ENCODE measurements at regions not wholly inside any gene's neighbourhood (a gene's known extent, or its start where the extent isn't known, plus 50 kb on each side); places are given as distances from the start of the nearest gene placed in this dataset.

DNA sequence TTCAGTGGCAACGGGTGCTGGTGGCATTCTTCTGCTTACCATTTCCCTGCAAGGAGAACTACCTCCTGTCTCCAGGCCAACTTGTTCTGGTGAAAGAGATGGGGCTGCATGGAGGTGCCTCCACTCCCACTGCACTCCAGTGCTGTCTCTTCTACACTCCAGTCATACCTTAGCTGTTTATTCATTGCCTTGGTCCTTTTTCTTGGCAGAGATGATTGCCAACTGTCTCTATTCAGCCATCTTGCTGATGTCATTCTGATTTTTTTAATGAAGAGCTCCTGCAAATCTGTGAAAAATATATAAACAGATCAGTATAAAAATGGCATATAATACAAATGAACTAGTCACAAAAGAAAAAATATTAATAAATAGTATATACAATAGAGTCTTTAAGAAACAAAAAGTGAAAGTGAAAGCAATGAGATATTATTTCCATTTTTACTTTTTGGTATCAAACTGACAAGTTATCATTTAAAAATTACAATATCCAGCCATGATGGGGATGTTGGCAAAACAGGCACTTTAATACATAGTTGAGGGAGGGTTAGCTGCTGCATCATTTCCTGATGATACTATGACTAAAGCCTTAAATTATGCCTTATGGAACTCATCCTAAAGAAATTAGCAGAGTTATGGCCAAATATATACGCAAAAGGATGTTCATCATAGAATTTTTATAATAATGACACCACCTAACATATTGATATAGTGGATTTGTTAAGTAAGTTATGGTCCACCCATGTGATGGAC, 109.4 kb downstream of the CARTPT start:
- no peak for DNase-seq
- no peak for TF ChIP-seq POLR2AphosphoS5 (IDR thresholded peaks at IDR 0.05)
- Histone ChIP-seq H3K27me3 (no peaks in the 10 kb centered on the region), H3K27ac (no peak overlapping the region), H3K36me3 (no peaks in the 10 kb centered on the region), H3K4me1 (peaks cover 0 to 26% (median 15%) of the 10 kb centered on the region in 4 donors), H3K4me3 (no peak overlapping the region), H3K9me3 (peaks cover 0 to 5% (median 2%) of the 10 kb centered on the region in 4 donors)
- intact Hi-C loops (cut with DNase I): no loop called here
- WGBS, 2 donors: 92 to 97% methylated on average over 2 of the region's 2 CpGs

DNA sequence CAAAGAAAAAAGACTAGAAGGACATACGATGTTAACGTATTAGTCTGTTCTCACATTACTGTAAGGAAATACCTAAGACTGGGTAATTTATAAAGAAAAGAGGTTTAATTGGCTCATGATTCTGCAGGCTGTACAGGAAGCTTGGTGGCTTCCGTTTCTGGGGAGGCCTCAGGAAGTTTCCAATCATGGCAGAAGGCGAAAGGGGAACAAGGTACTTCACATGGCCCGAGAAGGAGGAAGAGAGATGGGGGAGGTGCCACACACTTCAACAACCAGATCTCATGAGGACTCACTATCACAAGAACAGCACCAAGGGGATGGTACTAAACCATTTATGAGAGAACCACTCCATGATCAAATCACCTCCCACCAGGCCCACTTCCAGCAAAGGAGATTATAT, 110.1 kb downstream of the CARTPT start:
- Histone ChIP-seq H3K36me3 (no peaks in the 10 kb centered on the region), H3K27ac (no peak overlapping the region), H3K9me3 (peaks cover 0 to 5% (median 2%) of the 10 kb centered on the region in 4 donors), H3K4me3 (no peak overlapping the region), H3K27me3 (no peaks in the 10 kb centered on the region), H3K4me1 (peaks cover 0 to 26% (median 15%) of the 10 kb centered on the region in 4 donors)
- TF ChIP-seq, protein P1, sequence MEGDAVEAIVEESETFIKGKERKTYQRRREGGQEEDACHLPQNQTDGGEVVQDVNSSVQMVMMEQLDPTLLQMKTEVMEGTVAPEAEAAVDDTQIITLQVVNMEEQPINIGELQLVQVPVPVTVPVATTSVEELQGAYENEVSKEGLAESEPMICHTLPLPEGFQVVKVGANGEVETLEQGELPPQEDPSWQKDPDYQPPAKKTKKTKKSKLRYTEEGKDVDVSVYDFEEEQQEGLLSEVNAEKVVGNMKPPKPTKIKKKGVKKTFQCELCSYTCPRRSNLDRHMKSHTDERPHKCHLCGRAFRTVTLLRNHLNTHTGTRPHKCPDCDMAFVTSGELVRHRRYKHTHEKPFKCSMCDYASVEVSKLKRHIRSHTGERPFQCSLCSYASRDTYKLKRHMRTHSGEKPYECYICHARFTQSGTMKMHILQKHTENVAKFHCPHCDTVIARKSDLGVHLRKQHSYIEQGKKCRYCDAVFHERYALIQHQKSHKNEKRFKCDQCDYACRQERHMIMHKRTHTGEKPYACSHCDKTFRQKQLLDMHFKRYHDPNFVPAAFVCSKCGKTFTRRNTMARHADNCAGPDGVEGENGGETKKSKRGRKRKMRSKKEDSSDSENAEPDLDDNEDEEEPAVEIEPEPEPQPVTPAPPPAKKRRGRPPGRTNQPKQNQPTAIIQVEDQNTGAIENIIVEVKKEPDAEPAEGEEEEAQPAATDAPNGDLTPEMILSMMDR (IDR thresholded peaks at IDR 0.05): no peak
- TF ChIP-seq EP300 (IDR thresholded peaks at IDR 0.05): no peak
- no peak for TF ChIP-seq POLR2A (IDR thresholded peaks at IDR 0.05)
- no peak for TF ChIP-seq POLR2AphosphoS5 (IDR thresholded peaks at IDR 0.05)
- 68 to 91% methylated on average over 5 of the region's 5 CpGs for WGBS, 2 donors
- no peak for DNase-seq
- intact Hi-C loops (cut with DNase I): no loop called here

DNA sequence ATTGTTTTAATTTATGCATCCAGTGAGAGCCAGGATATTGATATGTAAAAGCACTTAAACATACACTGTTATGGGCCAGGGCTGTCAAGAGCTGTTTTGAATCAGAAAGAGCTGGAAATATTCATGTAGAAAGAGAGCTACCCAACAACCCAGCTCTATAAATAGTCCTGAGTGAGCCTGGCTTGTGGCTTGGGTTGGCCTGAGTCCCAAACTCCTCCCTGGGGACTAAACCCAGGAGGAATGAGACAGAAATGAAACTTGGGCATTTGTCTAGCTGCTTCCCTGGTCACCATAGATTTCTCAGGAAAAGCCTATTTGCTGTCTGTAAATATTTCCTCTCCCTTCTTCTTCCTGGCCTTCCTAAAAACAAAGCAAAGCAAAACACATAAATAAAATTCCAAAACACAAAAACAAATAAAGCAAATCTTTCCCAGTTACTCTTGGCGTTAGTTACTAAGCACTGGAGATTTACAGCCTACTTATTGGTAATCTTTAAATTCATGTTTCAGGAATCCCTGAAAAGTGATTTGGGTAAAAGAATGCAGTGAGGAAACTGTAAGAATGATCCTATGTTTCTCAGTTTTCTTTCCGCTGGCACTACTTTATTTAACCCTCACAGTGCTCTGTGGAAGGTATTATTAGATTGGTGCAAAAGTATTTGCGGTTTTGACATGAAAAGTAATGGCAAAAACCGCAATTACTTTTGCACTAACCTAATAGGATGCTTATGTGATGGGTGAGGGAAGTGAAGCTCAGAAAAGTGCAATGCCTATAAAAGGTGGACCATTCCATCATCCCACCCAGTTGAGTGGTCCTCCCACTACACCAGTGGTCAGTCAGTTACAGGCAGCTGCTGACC, 111.8 kb downstream of the CARTPT start:
- Histone ChIP-seq H3K27me3 (no peaks in the 10 kb centered on the region), H3K27ac (peak overlapping the region in 3 of 4 donors; percentile 41 to 78 (median 75)), H3K4me1 (peaks cover 0 to 26% (median 15%) of the 10 kb centered on the region in 4 donors), H3K4me3 (no peak overlapping the region), H3K36me3 (no peaks in the 10 kb centered on the region), H3K9me3 (peaks cover 0 to 5% (median 2%) of the 10 kb centered on the region in 4 donors)
- TF ChIP-seq POLR2A (IDR thresholded peaks at IDR 0.05): no peak
- TF ChIP-seq, protein P1 (IDR thresholded peaks at IDR 0.05): no peak
- no peak for TF ChIP-seq EP300 (IDR thresholded peaks at IDR 0.05)
- TF ChIP-seq POLR2AphosphoS5 (IDR thresholded peaks at IDR 0.05): peak in 2 of 4 donors; percentile 23
- intact Hi-C loops (cut with DNase I): no loop called here
- 70 to 76% methylated on average over 4 of the region's 4 CpGs for WGBS, 2 donors
- DNase-seq: peak; percentile 79

DNA sequence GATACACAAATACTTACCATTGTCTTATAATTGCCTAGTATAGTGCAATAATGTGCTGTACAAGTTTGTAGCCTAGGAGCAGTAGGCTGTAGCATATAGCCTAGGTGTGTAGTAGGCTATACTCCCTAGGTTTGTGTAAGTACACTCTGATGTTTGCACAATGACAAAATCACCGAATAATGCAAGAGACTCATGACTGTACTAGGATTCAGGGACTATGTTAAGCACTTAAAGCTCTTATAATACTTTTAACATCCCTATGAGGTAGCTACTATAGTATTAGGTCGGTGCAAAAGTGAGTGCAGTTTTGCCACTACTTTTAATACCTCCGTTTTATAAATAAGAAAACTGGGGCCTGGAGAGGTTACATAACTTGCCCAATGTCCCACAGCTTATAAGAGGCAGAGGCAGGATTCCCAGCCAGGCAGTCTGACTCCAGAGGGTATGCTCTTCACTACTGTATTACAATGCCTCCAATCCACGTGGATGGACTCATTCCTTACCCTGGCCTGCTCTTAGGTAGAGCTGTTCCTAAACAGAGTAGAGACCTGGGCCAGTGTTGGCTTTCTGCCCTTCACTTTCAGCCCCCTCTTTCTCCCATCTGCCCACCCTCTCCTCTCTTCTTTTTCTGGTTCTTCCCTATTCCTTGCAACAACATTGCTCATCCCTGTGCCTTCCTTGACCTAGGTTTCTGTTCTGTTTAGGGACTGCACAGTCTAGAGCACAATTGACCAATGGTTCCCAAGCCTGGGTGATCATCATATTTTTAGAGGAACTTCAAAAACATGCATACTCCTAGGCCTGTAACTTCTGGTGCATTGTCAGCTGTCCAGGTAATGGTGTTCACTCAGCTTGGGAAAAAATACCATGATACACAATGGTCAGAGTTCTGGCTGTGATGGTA, 114.0 kb downstream of the CARTPT start:
- 69 to 86% methylated on average over 4 of the region's 4 CpGs for WGBS, 2 donors
- H3K27ac ChIP-seq: no peak overlapping the region

More for the DNA sequence above, 114.0 kb downstream of the CARTPT start:
- peaks cover 0 to 2% (median 0%) of the 10 kb centered on the region in 4 donors for H3K9me3 ChIP-seq
- H3K4me3 ChIP-seq: no peak overlapping the region
- no peaks in the 10 kb centered on the region for H3K36me3 ChIP-seq
- no peak for DNase-seq
- peaks cover 0 to 23% (median 15%) of the 10 kb centered on the region in 4 donors for H3K4me1 ChIP-seq
- no peaks in the 10 kb centered on the region for H3K27me3 ChIP-seq
- TF ChIP-seq EP300 (IDR thresholded peaks at IDR 0.05) (no peak), POLR2AphosphoS5 (IDR thresholded peaks at IDR 0.05) (no peak), POLR2A (IDR thresholded peaks at IDR 0.05) (no peak)
- TF ChIP-seq, protein P1 (IDR thresholded peaks at IDR 0.05): no peak
- intact Hi-C loops (cut with DNase I): no loop called here
